ENCODE measurements at regions not wholly inside any gene's neighbourhood (a gene's known extent, or its start where the extent isn't known, plus 50 kb on each side); places are given as distances from the start of the nearest gene placed in this dataset.

DNA sequence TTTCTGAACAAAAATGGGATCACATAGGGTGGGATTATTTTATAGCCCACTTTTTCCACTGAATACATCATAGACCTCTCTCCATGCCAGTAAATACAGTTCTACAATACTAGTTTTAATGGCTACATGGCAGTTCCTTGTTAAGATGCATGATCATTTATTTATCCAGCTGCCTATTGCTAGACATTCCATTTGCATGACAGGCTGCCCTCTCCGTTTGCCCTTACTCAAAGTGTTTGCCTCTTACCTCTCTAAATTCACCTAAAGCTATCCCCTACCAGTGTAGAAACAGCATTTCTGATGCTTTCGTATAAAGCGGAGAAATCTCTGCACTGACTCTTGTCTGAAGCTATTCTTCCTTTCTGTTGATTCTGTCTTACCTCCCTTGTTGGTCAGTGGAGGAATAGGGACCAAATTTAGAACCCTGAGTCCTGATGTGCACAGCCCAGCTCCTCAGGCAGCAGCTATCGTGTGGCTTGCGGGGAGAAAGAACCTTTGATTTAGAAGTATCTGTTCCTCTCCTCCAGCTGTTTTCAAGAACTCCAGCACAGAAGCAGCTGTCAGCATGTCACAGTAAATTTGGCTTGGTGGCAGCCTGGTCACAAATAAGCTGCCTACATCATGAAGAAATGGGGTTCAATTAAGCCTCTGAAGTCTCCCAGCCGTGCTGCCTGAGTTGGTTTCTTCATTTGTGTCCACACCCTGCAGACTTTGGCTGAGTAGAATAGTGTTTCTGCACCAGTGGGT is 337.3 kb downstream of the PRDM2 start:
- Histone ChIP-seq H3K27me3 (replicated peaks; ENCODE audit: control insufficient read depth, insufficient read depth, low read length) (no peaks in the 10 kb centered on the region; the same call in 1 of the 2 replicates), H3K4me3 (replicated peaks; ENCODE audit: low read depth, low read length) (no peak overlapping the region), H3K36me3 (ENCODE audit: control insufficient read depth, insufficient read depth, low read length) (no peaks in the 10 kb centered on the region)
- DNase-seq (ENCODE audit: extremely low read depth, insufficient read length), result no peak
- TF ChIP-seq, protein P1, sequence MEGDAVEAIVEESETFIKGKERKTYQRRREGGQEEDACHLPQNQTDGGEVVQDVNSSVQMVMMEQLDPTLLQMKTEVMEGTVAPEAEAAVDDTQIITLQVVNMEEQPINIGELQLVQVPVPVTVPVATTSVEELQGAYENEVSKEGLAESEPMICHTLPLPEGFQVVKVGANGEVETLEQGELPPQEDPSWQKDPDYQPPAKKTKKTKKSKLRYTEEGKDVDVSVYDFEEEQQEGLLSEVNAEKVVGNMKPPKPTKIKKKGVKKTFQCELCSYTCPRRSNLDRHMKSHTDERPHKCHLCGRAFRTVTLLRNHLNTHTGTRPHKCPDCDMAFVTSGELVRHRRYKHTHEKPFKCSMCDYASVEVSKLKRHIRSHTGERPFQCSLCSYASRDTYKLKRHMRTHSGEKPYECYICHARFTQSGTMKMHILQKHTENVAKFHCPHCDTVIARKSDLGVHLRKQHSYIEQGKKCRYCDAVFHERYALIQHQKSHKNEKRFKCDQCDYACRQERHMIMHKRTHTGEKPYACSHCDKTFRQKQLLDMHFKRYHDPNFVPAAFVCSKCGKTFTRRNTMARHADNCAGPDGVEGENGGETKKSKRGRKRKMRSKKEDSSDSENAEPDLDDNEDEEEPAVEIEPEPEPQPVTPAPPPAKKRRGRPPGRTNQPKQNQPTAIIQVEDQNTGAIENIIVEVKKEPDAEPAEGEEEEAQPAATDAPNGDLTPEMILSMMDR (IDR thresholded peaks at IDR 0.05; ENCODE audit: insufficient read depth, low read length, poor library complexity, severe bottlenecking), result no peak

GRCh38 chr1:14039582-14040430 is 339.8 kb downstream of the PRDM2 start:
- no peak overlapping the region for H3K4me3 ChIP-seq (replicated peaks; ENCODE audit: low read depth, low read length)
- H3K27me3 ChIP-seq (replicated peaks; ENCODE audit: control insufficient read depth, insufficient read depth, low read length), result no peaks in the 10 kb centered on the region; the same call in 1 of the 2 replicates
- no peak for DNase-seq (ENCODE audit: extremely low read depth, insufficient read length)
- TF ChIP-seq, protein P1 (IDR thresholded peaks at IDR 0.05; ENCODE audit: insufficient read depth, low read length, poor library complexity, severe bottlenecking), result no peak
- H3K36me3 ChIP-seq (ENCODE audit: control insufficient read depth, insufficient read depth, low read length), result no peaks in the 10 kb centered on the region

DNA sequence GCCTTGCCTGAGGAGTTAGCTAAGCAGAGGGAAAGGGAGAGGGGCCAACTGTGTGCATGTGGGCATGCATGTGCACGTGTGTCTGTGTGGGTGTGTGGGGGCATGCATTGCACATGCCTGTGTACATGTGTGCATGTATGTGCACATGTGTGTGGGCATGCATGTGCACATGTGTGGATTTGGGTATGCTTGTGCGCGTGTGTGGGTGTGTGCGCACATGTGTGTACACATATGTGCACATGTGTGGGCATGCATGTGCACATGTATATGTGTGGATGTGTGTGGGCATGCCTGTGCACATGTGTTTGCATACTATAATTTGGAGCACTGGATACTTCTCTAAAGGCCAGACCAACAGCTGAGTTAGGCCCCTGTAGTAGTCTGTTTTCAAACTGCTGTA is 350.0 kb downstream of the PRDM2 start:
- H3K27me3 ChIP-seq (replicated peaks; ENCODE audit: control insufficient read depth, insufficient read depth, low read length), result no peaks in the 10 kb centered on the region
- TF ChIP-seq, protein P1 (IDR thresholded peaks at IDR 0.05; ENCODE audit: insufficient read depth, low read length, poor library complexity, severe bottlenecking), result no peak
- H3K36me3 ChIP-seq (ENCODE audit: control insufficient read depth, insufficient read depth, low read length), result no peaks in the 10 kb centered on the region
- no peak for DNase-seq (ENCODE audit: extremely low read depth, insufficient read length)
- H3K4me3 ChIP-seq (replicated peaks; ENCODE audit: low read depth, low read length), result no peak overlapping the region

DNA sequence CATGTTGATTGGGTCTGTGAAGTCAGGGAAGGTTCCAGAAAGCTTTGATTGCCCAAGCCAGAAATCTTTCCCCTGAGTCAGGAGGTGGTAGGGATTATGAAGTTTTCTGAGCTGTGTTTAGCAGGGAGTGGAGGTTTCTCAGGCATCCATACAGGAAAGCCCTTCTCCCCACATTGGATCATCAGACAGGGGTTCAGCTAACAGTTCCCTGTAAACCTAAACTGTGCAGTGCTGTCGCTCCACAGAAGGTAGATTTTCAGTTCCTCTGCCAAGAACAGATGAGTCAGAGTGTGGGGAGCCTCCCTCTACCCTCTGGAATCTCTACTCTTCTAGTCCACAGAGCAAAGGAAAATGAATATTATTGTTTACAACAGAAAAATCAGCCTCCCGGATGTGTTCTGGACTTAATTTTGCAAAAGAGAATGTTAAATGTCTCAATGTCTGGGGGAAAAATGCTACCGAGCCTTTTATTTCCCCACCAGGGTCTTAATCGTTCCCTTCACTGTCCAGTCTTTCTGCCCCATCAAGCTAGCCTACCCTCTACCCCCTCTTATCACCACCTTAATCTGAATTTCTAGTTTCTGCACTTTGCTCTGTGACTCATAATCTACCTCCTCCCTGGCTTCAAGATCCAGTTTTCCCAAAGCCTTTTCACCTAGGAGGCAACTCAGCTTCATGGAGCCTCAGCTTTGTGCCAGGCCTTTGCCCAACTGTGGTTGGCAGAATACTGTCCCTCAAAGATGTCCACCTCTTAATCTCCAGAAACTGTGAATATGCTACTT is 355.6 kb downstream of the PRDM2 start:
- no peaks in the 10 kb centered on the region for H3K36me3 ChIP-seq (ENCODE audit: control insufficient read depth, insufficient read depth, low read length)
- DNase-seq (ENCODE audit: extremely low read depth, insufficient read length), result no peak
- TF ChIP-seq, protein P1 (IDR thresholded peaks at IDR 0.05; ENCODE audit: insufficient read depth, low read length, poor library complexity, severe bottlenecking), result no peak
- no peak overlapping the region for H3K4me3 ChIP-seq (replicated peaks; ENCODE audit: low read depth, low read length)
- H3K27me3 ChIP-seq (replicated peaks; ENCODE audit: control insufficient read depth, insufficient read depth, low read length), result no peaks in the 10 kb centered on the region; the same call in 1 of the 2 replicates

GRCh38 chr1:14057640-14058039 is 357.7 kb downstream of the PRDM2 start:
- TF ChIP-seq, protein P1 (IDR thresholded peaks at IDR 0.05; ENCODE audit: insufficient read depth, low read length, poor library complexity, severe bottlenecking), result no peak
- Histone ChIP-seq H3K36me3 (ENCODE audit: control insufficient read depth, insufficient read depth, low read length) (no peaks in the 10 kb centered on the region), H3K27me3 (replicated peaks; ENCODE audit: control insufficient read depth, insufficient read depth, low read length) (no peaks in the 10 kb centered on the region; the same call in 1 of the 2 replicates), H3K4me3 (replicated peaks; ENCODE audit: low read depth, low read length) (no peak overlapping the region)
- no peak for DNase-seq (ENCODE audit: extremely low read depth, insufficient read length)
